A673 (cell line): ENCODE measurements at regions not wholly inside any gene's neighbourhood (a gene's known extent, or its start where the extent isn't known, plus 50 kb on each side); places are given as distances from the start of the nearest gene placed in this dataset.

Experiments
- BruUV-seq: library from RNA; stranded (reverse); fragments of 400-500 nt; replicated peaks from 2 replicates; lab custom pipeline; 2021; lab: Mats Ljungman, UMichigan
- CTCF ChIA-PET: fragments of 300-600 bp; sonication (Branson Sonifier 250); formaldehyde crosslinking; loops from one replicate; lab custom pipeline; 2022; ENCODE audit warnings: antibody characterized with exemption; lab: Charles Lee
- POLR2A ChIA-PET: fragments of 300-600 bp; sonication (Branson Sonifier 250); formaldehyde crosslinking; loops from one replicate; lab custom pipeline; 2022; ENCODE audit warnings: antibody characterized with exemption; ENCODE audit not compliant: low non-redundant PET; lab: Charles Lee
- DNase-seq: peaks from one replicate; pipeline ENCODE4 v3.0.0-alpha.2; 2015; ENCODE audit warnings: low spot score
- H3K27ac ChIP-seq: fragments of 200-600 bp; sonication (generic); 2 replicates; pipeline ENCODE4 v1.5.1; 2016; ENCODE audit warnings: mixed run types, low read depth, mild to moderate bottlenecking, mixed read lengths, antibody characterized with exemption, low read length; ENCODE audit not compliant: poor library complexity, severe bottlenecking
- H3K27me3 ChIP-seq: fragments of 200-600 bp; sonication (generic); replicated peaks from 2 replicates; pipeline ENCODE4 v1.6.1; 2017; ENCODE audit warnings: mixed run types, low read depth, mild to moderate bottlenecking, mixed read lengths, antibody characterized with exemption, low read length; ENCODE audit not compliant: insufficient read depth, poor library complexity
- H3K36me3 ChIP-seq: fragments of 200-600 bp; sonication (generic); 2 replicates; pipeline ENCODE4 v1.6.1; 2016; ENCODE audit warnings: mixed run types, mild to moderate bottlenecking, mixed read lengths, antibody characterized with exemption, low read length; ENCODE audit not compliant: insufficient read depth, poor library complexity, severe bottlenecking
- H3K4me1 ChIP-seq: fragments of 200-600 bp; sonication (generic); 2 replicates; pipeline ENCODE4 v1.6.1; 2017; ENCODE audit warnings: mixed run types, mild to moderate bottlenecking, mixed read lengths, antibody characterized with exemption, low read length; ENCODE audit not compliant: insufficient read depth, poor library complexity, severe bottlenecking
- H3K4me3 ChIP-seq: fragments of 200-600 bp; sonication (generic); 2 replicates; pipeline ENCODE4 v1.5.1; 2016; ENCODE audit warnings: low read depth, mixed run types, mild to moderate bottlenecking, mixed read lengths, low read length; ENCODE audit not compliant: poor library complexity, severe bottlenecking
- H3K9me3 ChIP-seq: fragments of 200-600 bp; sonication (generic); 2 replicates; pipeline ENCODE4 v1.6.1; 2016; ENCODE audit warnings: mixed run types, low read depth, mild to moderate bottlenecking, mixed read lengths, antibody characterized with exemption, low read length; ENCODE audit not compliant: poor library complexity, severe bottlenecking
- CTCF ChIP-seq: fragments of 300-800, 200-600 bp; sonication (generic); conservative IDR thresholded peaks from 2 replicates; pipeline ENCODE4 v1.5.1; 2017; ENCODE audit warnings: low read depth, mild to moderate bottlenecking, antibody characterized with exemption, low read length, moderate library complexity, mixed read lengths
- EZH2 ChIP-seq: fragments of 200-600 bp; sonication (generic); IDR thresholded peaks from 2 replicates; pipeline ENCODE4 v1.6.1; 2017; ENCODE audit warnings: borderline replicate concordance, low read depth, mild to moderate bottlenecking, mixed read lengths, antibody characterized with exemption, low read length; ENCODE audit not compliant: poor library complexity, severe bottlenecking
- intact Hi-C: fragments of 100-400 bp; cut with micrococcal nuclease; formaldehyde crosslinking; loops from one replicate; pipeline ENCODE4 v1.10.0; 2022; ENCODE audit not compliant: unreplicated experiment

- H3K27me3 ChIP-seq, result no peaks in the 10 kb centered on the region
- CTCF ChIA-PET, result no interaction called here
- no TSS peak for BruUV-seq
Observed at GRCh38 chr11:122342089-122342744, 226.2 kb upstream of the BLID start.

GRCh38 chr11:122341477-122341876 is 225.5 kb upstream of the BLID start:
- intact Hi-C loops, result no loop called here
- no TSS peak for BruUV-seq
- no peak for TF ChIP-seq CTCF
- TF ChIP-seq EZH2, result no peak

More at GRCh38 chr11:122342089-122342744, 226.2 kb upstream of the BLID start:
- DNase-seq, result no peak
- intact Hi-C loops, result no loop called here
- POLR2A ChIA-PET, result no interaction called here
- Histone ChIP-seq H3K36me3 (no peaks in the 10 kb centered on the region), H3K27ac (no peak overlapping the region), H3K4me3 (no peak overlapping the region), H3K9me3 (no peaks in the 10 kb centered on the region), H3K4me1 (peaks cover 9% of the 10 kb centered on the region)
- TF ChIP-seq CTCF (no peak), EZH2 (no peak)

GRCh38 chr11:122340607-122341290 is 224.7 kb upstream of the BLID start:
- Histone ChIP-seq H3K9me3 (no peaks in the 10 kb centered on the region), H3K4me1 (peaks cover 14% of the 10 kb centered on the region), H3K27ac (no peak overlapping the region), H3K36me3 (no peaks in the 10 kb centered on the region), H3K4me3 (no peak overlapping the region), H3K27me3 (no peaks in the 10 kb centered on the region)
- no peak for DNase-seq
- TF ChIP-seq CTCF, result no peak
- ChIA-PET POLR2A (no interaction called here), CTCF (no interaction called here)
- BruUV-seq, result no TSS peak
- intact Hi-C loops, result no loop called here

More at GRCh38 chr11:122341477-122341876, 225.5 kb upstream of the BLID start:
- ChIA-PET POLR2A (no interaction called here), CTCF (no interaction called here)
- Histone ChIP-seq H3K36me3 (no peaks in the 10 kb centered on the region), H3K4me1 (peaks cover 12% of the 10 kb centered on the region), H3K27ac (no peak overlapping the region), H3K27me3 (no peaks in the 10 kb centered on the region), H3K9me3 (no peaks in the 10 kb centered on the region), H3K4me3 (no peak overlapping the region)
- no peak for DNase-seq
